COR-L47 (cell line): ENCODE measurements at regions not wholly inside any gene's neighbourhood (a gene's known extent, or its start where the extent isn't known, plus 50 kb on each side); places are given as distances from the start of the nearest gene placed in this dataset.
"Not testable (repeated sequence)": the region's sequence is repeated elsewhere in the genome, so short reads cannot be mapped to it uniquely, and the experiment has no call there.

Experiments used
- DNase-seq: peaks from one replicate; lab custom pipeline; 2025; lab: John Stamatoyannopoulos, UW

DNA sequence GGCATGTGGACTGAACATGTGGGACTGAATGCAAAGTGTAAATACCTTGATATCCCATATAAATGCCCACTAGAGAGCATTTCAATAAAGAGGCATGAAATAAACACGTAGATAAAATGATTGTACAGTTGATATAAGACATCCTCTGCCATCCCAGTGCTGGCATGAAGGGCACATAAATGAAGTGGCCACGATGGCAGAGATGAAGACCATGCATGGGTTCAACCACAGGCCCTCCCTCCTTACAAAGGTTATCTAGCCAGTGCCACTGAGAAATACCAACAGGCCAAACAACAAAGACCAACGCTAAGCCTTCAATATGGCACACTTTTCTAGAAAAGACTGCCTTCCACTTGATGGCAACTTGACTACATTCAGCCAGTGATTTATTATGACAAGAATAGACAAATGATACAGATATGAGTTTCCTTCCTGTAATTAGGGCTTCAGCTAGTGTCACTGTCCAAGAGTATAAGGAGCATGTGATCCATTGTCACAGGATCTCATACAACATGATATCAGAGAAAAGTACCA, 493.9 kb upstream of the MAP2 start:
- no peak for DNase-seq

DNA sequence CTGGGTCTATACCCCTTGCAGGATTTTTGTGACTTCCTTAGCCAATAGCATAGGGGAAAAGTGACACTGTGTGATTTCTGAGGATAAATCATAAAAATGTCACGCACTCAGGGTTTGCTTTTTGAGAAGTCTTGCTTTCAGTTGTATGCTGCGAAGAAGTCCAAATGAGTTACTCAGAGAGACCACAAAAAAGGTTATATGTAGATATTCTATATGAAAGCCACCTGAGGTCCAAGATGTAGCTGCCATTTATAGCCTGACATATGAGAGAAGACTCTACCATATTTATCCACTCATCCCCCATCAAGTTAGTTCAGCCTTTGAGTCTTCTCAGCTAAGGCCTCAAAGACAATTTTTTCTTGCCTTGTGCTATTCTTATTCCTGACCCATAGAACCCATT, 488.3 kb upstream of the MAP2 start:
- no peak for DNase-seq

DNA sequence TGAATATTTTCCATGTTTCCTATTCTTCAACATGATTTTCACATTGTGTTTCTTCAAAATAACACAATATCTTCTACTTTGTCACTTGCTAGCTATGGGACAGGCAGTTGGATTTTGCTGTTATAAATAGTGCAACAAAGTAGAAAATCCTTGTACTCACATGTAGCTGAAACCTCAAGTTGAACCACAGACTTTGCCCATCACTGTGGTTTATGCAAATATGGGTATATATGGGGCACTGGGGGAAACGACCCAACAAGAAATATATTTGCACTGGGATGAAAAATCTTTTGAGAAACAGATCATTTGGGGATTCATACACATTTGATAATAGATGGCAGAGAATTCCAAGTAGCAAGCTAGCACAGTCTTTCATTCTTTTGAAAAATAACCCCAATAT, 486.3 kb upstream of the MAP2 start:
- no peak for DNase-seq

DNA sequence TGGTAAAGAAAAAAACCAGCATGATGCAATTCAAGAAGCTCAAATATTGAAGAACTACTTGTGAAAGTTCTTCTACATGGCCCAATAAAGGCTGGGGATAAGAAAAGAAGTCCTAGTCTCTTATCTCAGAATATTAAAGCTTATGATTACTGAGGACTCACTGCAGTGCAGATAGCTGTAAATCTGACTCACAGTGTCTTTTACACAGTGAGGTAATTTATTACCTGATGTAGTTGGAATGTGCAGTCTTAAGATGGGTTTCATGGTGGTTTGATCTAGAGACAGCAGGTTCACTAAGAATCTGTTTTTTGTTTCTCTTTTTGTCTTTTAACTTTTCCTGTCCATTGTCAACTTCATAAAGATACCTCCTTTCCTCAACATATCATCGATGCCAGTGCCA, 484.0 kb upstream of the MAP2 start:
- no peak for DNase-seq

DNA sequence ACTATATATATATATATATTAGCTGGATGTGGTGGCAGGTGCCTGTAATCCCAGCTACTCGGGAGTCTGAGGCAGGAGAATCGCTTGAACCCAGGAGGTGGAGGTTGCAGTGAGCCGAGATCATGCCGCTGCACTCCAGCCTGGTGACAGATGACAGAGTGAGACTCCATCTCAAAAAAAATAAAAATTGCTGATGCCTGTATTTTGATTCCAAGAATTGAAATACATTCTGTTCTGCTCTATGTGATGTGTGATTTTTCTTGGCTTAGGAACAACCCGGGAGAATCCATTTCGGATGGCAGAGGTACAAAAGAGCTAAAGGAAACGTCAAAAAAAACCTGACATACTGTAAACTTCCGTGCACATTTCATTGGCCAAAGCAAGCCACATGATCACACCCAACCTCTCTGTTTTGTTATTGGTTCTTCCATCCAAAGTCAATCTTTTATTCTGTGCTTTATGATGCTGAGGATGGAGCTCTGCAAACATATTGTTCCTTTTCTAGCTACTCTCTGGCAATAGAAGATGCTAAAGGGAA, 478.1 kb upstream of the MAP2 start:
- DNase-seq, result no peak

DNA sequence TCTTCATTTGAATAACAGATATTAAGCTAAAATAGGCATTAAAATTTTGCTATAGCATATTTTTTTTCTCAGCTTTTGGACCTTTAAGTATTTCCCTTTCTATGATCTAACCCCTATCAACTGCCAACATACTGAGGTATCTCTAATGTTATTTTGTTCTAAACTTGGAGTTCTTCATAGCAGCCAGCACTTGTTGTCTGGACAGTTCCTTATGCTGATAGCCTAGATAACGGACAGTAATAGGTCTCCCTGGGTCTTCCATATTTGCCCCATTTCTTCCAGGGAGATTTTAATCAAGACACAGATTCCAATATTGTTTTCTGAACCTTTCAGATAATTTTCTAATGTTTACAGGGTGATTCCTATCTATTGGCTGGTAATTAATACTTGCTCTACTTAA, 475.8 kb upstream of the MAP2 start:
- DNase-seq, result no peak

DNA sequence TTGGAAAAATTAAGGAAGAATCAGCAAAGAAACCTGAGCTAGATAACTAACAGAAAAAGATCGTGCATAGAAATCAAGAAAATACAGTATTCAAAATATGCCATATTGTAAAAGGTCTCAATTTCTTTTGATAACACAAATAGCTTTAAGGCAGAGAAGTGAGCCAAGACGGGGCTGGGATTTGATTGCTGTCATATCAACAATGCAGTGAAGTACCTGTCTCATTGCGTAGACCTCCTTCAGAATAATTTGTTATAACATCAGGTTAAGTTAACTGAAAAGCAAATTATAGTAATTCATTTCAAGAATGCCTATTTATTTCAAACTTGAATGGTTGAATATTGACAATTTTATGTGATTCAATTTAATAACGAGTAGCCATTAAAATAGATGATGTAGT, 453.8 kb upstream of the MAP2 start:
- DNase-seq, result no peak

DNA sequence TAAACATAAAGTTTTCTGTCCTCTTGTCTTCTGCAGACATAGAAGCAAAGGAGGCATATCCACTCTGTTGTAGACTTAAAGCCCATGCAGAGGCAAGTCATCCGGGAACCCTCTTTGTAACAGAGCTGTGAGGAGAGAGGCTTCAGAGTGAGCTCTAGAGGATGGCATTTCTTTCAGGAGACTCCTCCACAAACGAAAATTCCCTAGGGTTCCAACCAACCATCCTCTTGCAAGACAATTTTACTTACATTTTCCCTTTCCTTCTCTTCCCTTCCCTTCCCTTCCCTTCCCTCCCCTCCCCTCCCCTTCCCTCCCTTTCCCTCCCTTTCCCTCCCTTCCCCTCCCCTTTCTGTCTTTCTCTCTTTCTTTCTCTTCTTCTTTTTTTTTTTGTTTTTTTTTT, 446.3 kb upstream of the MAP2 start:
- no peak for DNase-seq

DNA sequence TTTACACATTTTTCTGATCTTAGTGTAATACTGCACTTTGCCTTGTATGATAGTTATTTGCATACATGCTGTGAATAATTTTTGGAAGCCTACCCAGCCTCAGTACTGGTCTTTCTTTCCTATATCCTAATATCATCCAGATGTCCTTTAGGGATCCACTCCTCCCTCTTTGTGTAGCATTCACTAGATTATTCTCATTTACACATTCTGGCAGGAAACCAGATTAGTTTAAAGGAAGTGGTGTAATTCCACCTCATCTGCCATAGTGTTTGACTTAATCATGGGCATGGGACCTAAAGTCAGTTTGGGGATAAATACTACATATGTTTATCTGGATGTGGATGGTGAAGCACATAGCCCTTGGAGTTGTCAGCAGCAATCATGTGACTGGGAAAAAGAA, 444.9 kb upstream of the MAP2 start:
- DNase-seq, result no peak

DNA sequence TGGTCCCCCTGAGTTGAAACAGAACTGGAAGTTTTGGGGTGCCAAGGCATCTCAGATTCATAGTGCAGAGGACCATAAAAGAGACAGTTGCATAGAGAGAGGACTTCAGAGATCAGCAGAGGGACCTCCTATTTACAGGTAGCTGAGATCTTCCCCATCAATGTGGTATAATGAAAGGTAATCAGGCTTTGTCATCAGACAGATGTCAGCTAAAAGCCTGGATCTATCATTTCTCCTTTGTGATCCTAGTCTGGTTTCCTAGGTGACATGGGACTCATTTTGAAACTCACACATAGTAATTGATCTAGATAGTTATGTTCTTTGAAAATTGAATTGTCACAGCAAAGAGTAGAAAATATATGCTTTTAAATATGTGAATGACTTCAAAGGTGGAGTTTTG, 443.5 kb upstream of the MAP2 start:
- DNase-seq, result no peak

DNA sequence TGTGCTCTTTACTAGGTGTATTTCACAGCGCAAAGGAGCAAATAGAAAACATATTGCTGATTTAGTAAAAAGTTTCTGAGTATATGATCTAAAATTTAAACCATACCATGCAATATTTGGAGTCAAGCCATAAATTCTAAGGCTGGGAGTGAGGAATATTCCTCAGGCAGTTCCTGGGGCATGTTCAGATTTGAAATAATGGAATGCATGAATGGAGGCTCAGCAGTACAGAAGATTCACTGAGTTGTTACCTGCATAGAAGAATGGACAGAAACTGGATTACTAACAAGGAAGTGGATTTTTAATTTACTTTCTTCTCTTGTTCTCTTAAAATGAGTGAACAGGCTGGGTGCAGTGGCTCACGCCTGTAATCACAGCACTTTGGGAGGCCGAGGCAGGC, 441.0 kb upstream of the MAP2 start:
- no peak for DNase-seq

DNA sequence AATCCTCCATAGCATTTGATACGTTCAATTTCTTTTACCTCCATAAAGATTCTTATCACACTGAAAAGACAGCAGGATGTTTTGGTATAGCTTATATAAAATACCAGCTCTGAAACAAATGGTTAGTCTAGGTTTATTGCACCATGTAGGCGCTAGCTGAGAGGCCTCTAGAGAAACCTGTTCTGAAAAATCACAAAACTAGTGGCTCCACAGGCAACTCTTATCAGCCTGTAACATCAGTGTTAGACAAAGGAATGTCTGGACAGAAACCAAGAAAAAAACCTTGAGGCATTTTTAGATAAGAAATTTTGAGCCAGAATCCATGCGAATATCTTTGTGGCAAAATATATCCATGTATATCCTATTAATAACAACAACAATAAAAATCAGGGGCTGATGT, 440.4 kb upstream of the MAP2 start:
- no peak for DNase-seq

DNA sequence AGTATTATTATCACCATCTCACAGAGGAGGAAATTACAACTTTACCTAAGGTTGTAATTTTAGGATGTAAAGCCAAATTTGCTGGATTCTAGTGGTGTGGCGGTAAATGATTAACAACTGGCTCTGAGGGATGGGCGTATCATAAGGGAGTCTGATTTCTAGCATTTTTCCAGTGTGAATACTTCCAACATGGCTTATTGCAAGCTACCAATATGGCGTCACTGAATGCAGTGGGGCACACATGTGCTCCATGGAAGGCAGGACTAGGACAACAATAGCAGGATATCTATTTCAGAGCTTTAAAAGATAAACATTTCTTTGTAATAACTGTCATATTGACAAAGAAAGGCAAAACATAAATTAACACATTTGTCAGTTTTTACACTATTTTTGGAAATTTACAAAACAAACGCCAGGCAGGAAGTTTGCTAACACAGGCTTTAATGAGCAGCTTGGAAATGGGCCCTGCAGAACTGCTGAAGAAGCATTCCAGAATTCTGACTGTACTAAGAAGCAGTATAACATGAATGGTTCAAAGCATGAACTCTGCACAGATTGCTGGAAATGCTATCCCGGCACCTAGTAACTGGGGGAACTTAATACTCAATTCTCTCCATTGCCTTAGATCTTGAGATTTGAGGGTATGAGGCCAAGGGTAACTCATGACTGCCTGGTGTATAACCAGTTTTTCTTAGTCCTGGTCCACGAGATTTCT, 439.3 kb upstream of the MAP2 start:
- no peak for DNase-seq

DNA sequence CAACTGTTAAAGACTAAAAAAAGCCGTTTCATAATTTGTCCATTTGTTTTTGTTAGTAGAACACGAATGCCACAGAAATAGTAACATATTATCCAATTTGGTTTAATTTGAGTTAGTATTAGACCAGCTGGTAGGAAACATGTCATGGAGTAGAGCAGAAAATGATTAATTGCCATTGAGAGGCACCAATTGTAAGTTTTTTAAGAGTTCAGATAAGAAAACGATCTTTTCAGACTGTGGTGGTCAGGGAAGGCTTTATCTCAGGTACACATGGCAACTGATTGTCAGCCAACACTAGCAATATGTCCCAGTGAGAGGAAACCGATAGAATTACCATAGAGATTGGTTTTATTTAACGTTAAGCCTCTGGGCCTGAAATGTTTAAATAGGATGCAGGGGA, 438.2 kb upstream of the MAP2 start:
- no peak for DNase-seq

DNA sequence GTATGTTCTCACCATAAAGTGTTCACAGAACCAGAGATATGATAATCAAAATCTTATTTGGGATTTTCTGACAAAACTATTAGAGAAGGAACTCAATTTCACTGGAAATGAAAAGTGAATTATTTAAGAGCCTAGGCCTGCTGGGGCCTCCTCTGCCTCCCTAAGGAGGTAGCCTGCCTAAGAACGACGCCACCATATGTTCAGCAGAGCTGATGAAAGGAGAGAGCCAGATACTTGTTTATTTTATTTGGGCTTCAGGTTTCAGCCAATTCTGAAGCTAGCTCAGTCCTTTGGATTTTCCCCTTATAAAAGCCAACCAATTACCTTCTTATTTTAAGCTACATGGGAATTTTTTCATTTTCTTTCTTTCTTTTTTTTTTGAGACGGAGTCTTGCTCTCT, 433.1 kb upstream of the MAP2 start:
- no peak for DNase-seq

DNA sequence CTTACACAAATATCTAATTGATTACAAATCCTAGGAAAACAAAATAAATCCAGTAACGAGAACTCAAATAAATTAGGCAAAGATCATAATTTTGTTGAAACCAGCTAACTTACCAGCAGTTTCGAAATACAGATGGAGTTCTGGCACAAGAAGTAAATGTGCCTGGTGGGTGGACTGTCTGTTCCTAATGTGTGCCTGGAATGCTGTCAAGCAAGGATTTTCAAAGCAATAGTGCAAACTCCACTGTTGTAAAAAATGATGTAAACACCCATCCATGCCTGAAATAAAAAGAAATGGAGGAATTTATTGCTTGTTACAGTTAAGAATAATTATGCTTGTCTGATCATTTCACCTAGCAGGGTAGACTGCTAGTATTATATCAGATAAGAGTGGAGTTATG, 423.9 kb upstream of the MAP2 start:
- DNase-seq, result no peak

DNA sequence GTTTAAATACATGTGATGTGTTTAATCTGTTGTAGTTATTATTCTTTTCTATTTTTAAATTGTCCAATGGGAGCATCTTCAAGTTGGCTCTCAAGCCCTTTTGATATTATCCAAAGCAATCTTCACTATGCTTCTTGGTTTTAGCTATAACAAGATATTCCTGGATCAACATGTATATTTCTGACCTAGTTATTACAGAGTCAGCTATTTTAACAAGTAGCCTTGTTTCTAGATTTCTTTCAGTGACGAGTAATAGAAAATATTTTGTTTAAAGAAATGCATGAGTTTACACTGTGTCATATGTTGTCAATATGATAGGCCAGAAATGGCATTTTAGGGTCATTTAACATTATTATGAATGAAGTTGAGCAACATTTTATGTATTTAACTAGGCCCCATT, 421.8 kb upstream of the MAP2 start:
- no peak for DNase-seq

DNA sequence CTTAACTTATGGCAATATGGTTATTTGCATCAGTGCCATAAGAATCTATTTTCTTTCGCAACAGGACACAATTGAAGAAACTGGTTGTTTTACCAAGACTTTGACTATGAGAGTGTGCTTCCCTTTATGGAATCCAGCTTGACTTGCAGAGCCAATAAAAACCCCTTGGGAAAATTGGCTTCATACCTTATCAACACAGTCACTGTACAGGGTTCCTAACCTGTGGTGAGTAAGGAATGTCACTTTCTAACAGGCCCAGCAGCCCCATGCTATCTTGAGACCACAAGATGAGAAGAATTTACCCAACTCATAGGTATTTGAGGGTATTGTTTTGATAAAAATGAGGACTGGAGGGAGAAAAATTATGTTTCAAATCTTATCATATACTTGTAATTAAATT, 418.5 kb upstream of the MAP2 start:
- DNase-seq, result no peak

DNA sequence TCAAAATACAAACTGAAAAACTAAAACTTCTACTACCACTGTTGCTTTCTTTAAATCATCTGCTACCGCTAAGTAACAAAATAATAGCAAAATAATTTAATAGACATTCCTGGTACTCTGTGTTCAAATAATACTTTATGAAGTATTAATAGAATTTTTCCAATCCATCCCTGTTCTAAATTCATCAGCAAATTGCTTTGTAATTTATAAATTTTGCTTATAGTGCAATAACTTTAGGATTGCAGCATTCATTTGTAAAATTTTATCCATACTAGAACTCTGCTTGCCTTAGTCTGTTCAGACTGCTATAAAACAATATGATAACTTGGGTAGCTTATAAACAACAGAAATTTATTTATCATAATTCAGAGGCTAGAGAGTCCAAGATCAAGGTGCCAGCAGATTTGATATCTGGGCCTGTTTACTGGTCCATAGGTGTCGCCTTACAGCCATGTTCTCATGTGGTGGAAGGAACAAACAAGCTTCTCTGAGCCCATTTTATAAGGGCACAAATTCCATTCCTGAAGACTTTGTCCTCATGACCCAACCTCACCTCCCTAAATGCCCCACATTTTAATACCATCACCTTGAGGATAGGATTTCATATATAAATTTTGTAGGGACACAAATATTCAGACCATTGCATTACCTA, 415.1 kb upstream of the MAP2 start:
- DNase-seq, result no peak

DNA sequence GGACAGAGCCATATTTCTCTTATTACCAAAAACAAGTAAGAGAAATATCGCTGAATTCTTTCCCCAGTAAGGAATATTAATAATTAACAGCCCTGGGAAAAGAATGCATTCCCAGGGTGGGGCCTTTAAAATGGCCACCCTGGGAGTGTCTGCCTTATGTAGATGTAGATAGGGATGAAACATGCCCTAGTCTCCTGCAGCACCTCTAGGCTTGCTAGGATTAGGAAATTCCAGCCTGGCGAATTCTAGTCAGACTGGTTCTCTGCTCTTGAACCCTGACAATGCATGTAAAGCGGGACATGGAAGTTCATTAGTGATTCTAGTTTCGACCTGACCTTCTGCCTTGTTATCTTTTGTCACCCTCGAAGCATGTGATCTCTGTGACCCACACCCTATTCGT, 405.2 kb upstream of the MAP2 start:
- not testable (repeated sequence) for DNase-seq

DNA sequence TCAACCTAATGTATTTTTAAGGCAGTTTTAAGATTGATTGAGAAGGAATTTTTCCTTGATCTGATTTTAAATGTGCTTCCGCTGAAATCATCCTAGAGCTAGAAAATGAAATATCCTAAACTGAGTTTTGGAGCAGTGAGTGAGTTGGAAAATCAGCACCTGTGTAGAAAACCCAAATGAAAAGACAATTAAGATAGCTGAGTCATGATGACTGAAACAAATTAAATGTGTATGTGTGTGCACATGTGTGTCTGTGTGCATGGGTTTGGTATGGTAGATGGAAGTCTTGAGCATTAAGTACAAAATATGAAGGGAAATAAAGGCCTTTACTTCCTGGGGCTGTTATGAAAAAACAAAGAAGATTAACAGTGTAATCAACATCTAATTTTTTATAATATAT, 394.6 kb upstream of the MAP2 start:
- DNase-seq, result no peak

DNA sequence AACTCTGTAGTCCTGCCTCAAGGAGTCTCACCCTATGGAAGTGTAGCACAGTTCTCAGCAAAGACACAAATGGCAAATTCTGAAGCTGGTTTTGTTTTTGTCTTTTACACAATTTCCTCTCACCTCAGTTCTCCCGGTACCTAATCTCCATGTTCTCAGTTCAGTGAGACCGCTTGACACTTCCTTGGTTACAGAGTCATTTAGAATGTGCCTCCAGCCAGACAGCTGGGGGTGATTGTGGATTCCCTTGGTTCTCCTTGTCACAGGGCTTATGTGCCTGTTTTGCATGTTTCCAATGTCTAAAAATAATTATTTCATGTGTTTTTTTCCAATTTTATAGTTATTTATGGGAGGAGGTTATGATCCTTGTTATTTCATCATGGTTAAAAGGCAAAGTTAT, 379.5 kb upstream of the MAP2 start:
- DNase-seq, result no peak

DNA sequence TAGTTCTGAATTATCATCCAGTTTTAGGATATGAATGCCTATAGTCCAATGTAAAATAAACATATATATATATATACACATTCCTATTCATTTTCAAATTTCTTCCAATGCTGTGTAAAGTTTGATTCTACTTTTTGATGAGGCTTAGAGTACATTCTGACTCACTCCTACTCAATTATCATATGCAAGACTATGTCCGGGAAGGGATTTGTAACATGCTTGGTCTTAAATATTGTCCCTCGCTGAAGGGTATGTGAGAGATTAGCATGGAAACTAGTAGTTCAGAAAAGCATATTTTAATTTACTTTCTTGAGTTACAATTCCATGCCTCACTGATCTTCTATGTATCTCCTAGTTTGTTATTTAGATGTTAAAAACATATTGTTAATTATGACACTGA, 377.7 kb upstream of the MAP2 start:
- DNase-seq, result no peak

DNA sequence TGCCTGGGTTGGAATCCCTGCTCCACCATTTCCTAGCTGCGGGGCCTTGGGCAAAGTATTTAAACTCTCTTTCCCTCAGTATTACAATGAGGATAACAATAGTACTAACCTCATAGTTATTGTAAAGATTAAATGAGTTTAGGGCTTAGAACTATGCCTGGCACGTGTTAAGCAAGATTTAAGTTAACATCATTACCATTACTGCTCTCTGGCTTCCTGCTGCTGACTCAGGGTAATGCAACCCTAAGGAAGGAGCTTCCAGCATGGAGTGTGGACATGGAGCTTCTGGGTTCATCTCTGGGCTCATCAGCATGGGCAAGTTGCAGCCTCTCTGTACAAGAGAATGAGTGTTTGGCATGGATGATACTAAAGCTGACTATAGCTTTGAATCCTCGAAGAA, 374.2 kb upstream of the MAP2 start:
- DNase-seq, result no peak
